HG03025 (cell line): ENCODE measurements at regions not wholly inside any gene's neighbourhood (a gene's known extent, or its start where the extent isn't known, plus 50 kb on each side); places are given as distances from the start of the nearest gene placed in this dataset.
"Not testable (repeated sequence)": the region's sequence is repeated elsewhere in the genome, so short reads cannot be mapped to it uniquely, and the experiment has no call there.

ENCODE experiments used
- ATAC-seq: cut with Tn5 transposase; IDR thresholded peaks from one replicate; pipeline ENCODE4 v1.9.1; 2021; ENCODE audit warnings: mild to moderate bottlenecking, moderate library complexity; ENCODE audit not compliant: unreplicated experiment, low FRiP score

GRCh38 chr9:83191154-83191553 is 128.2 kb upstream of the RASEF start:
- no peak for ATAC-seq

- ATAC-seq: not testable (repeated sequence)
These were observed 126.1 kb upstream of the RASEF start for GRCh38 chr9:83189026-83189425.

- no peak for ATAC-seq
These were observed 125.3 kb upstream of the RASEF start for GRCh38 chr9:83188277-83188676.

GRCh38 chr9:83186155-83186737 is 123.3 kb upstream of the RASEF start:
- no peak for ATAC-seq

GRCh38 chr9:83185488-83186154 is 122.7 kb upstream of the RASEF start:
- no peak for ATAC-seq

- no peak for ATAC-seq
These were observed 120.7 kb upstream of the RASEF start for GRCh38 chr9:83183621-83184020.

- no peak for ATAC-seq
These were observed 119.1 kb upstream of the RASEF start for GRCh38 chr9:83182071-83182470.

GRCh38 chr9:83178717-83179116 is 115.8 kb upstream of the RASEF start:
- ATAC-seq: no peak

GRCh38 chr9:83177747-83178146 is 114.8 kb upstream of the RASEF start:
- ATAC-seq: no peak

- ATAC-seq: no peak
These were observed 104.2 kb upstream of the RASEF start for GRCh38 chr9:83167126-83167525.

- no peak for ATAC-seq
These were observed 103.4 kb upstream of the RASEF start for GRCh38 chr9:83166372-83166771.

- ATAC-seq: no peak
These were observed 92.8 kb upstream of the RASEF start for GRCh38 chr9:83155733-83156132.

- no peak for ATAC-seq
These were observed 91.9 kb upstream of the RASEF start for GRCh38 chr9:83154821-83155220.

GRCh38 chr9:83154087-83154736 is 91.3 kb upstream of the RASEF start:
- ATAC-seq: peak; percentile 95

GRCh38 chr9:83153030-83153429 is 90.1 kb upstream of the RASEF start:
- no peak for ATAC-seq

- no peak for ATAC-seq
These were observed 88.7 kb upstream of the RASEF start for GRCh38 chr9:83151627-83152137.

- no peak for ATAC-seq
These were observed 84.6 kb upstream of the RASEF start for GRCh38 chr9:83147315-83148149.

GRCh38 chr9:83146325-83146724 is 83.4 kb upstream of the RASEF start:
- ATAC-seq: no peak

GRCh38 chr9:83144492-83144891 is 81.5 kb upstream of the RASEF start:
- ATAC-seq: no peak

- ATAC-seq: no peak
These were observed 79.4 kb upstream of the RASEF start for GRCh38 chr9:83142389-83142788.

- ATAC-seq: no peak
These were observed 78.9 kb upstream of the RASEF start for GRCh38 chr9:83141887-83142286.
